Keratinocyte (primary cell): ENCODE measurements at regions not wholly inside any gene's neighbourhood (a gene's known extent, or its start where the extent isn't known, plus 50 kb on each side); places are given as distances from the start of the nearest gene placed in this dataset.
"Not testable (repeated sequence)": the region's sequence is repeated elsewhere in the genome, so short reads cannot be mapped to it uniquely, and the experiment has no call there.

Source experiments
- DNase-seq: peaks from one replicate; pipeline ENCODE4 v3.0.0-alpha.2; 2011; ENCODE audit warnings: low read depth, missing footprints, low spot score
- FAIRE-seq: peaks from 2 replicates; lab custom pipeline; 2011; peaks lifted over from hg19 to GRCh38; lab: Jason Lieb, UNC
- H2AFZ ChIP-seq: 2 replicates; pipeline ENCODE4 v1.6.0; 2012; ENCODE audit warnings: low read length, control low read depth, inconsistent platforms; ENCODE audit not compliant: control insufficient read depth
- H3K27ac ChIP-seq: 2 replicates; pipeline ENCODE4 v1.5.1; 2011; ENCODE audit warnings: low read length; ENCODE audit not compliant: control insufficient read depth, insufficient read depth
- H3K27me3 ChIP-seq: 3 replicates; pipeline ENCODE4 v1.6.0; 2011; ENCODE audit warnings: low read length; ENCODE audit not compliant: control insufficient read depth, insufficient read depth; ENCODE audit errors: extremely low read depth
- H3K36me3 ChIP-seq, 2 experiments: 2 replicates in 1 of 2; 3 replicates in 1 of 2; pipeline ENCODE4 v1.5.1; 2011; ENCODE audit warnings: low read length in 2 of 2, mild to moderate bottlenecking in 1 of 2; ENCODE audit not compliant: control insufficient read depth in 2 of 2, insufficient read depth in 2 of 2; ENCODE audit errors: extremely low read depth in 1 of 2
- H3K4me1 ChIP-seq: 3 replicates; pipeline ENCODE4 v1.5.1; 2011; ENCODE audit warnings: low read length; ENCODE audit not compliant: control insufficient read depth, insufficient read depth; ENCODE audit errors: extremely low read depth
- H3K4me2 ChIP-seq: 3 replicates; pipeline ENCODE4 v1.6.0; 2011; ENCODE audit warnings: low read depth, low read length; ENCODE audit not compliant: control insufficient read depth, insufficient read depth; ENCODE audit errors: extremely low read depth
- H3K4me3 ChIP-seq, 3 experiments: fragments of 200-600 bp in 1 of 3; sonication (generic) in 1 of 3; 2 replicates in 2 of 3; 3 replicates in 1 of 3; pipeline ENCODE4 v1.5.1; 2011 to 2016; ENCODE audit warnings: low read length in 3 of 3, mild to moderate bottlenecking in 3 of 3, control low read depth in 2 of 3, inconsistent platforms in 1 of 3, low read depth in 1 of 3, mixed read lengths in 1 of 3, mixed run types in 1 of 3, moderate library complexity in 1 of 3; ENCODE audit not compliant: control insufficient read depth in 2 of 3, insufficient read depth in 2 of 3; ENCODE audit errors: extremely low read depth in 1 of 3
- H3K79me2 ChIP-seq: 2 replicates; pipeline ENCODE4 v1.6.0; 2012; ENCODE audit warnings: low read length; ENCODE audit not compliant: control insufficient read depth, insufficient read depth
- H3K9ac ChIP-seq: 3 replicates; pipeline ENCODE4 v1.6.0; 2011; ENCODE audit warnings: low read length; ENCODE audit not compliant: control insufficient read depth, insufficient read depth; ENCODE audit errors: extremely low read depth
- H3K9me1 ChIP-seq: 3 replicates; pipeline ENCODE4 v1.6.0; 2011; ENCODE audit warnings: low read length; ENCODE audit not compliant: control insufficient read depth, insufficient read depth; ENCODE audit errors: extremely low read depth
- H3K9me3 ChIP-seq: 2 replicates; pipeline ENCODE4 v1.5.1; 2012; ENCODE audit warnings: low read depth, low read length; ENCODE audit not compliant: control insufficient read depth
- H4K20me1 ChIP-seq: 3 replicates; pipeline ENCODE4 v1.6.0; 2011; ENCODE audit warnings: low read length; ENCODE audit not compliant: control insufficient read depth, insufficient read depth; ENCODE audit errors: extremely low read depth
- EZH2 ChIP-seq: IDR thresholded peaks from one replicate; pipeline ENCODE4 v1.6.1; 2012; ENCODE audit warnings: inconsistent platforms, mild to moderate bottlenecking, low read length, moderate library complexity
- dilution Hi-C: fragments of 300-500 bp; cut with MboI; formaldehyde crosslinking; loops from one replicate; pipeline ENCODE4 v1.7.0; 2020; ENCODE audit warnings: low sequenced_read_pairs; ENCODE audit not compliant: extremely low pct_ligation_motif_present
- TF ChIP-seq, protein P1 (sequence below), 3 experiments: IDR thresholded peaks in 1 of 3; conservative IDR thresholded peaks in 1 of 3; optimal IDR thresholded peaks in 1 of 3; 2 replicates in 2 of 3; 3 replicates in 1 of 3; pipeline versions ENCODE3 to v1.5.1; 2011; ENCODE audit warnings: low read length in 3 of 3, mild to moderate bottlenecking in 3 of 3, moderate library complexity in 2 of 3, control low read depth in 1 of 3, inconsistent platforms in 1 of 3; ENCODE audit not compliant: insufficient read depth in 2 of 3; ENCODE audit errors: extremely low read depth in 1 of 3

DNA sequence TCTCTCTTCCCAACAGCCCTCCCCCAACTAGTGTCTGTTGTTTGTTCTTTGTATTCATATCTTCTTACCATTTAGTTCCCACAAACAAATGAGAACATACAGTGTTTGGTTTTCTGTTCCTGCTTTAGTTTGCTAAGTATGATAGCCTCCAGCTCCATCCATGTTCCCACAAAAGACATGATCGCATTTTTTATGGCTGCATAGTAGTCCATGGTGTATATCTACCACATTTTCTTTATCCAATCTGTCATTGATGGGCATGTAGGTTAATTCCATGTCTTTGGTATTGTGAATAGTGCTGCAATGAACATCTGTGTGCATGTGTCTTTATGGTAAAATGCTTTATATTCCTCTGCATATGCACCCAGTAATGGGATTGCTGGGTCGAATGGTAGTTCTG lies 283.9 kb upstream of the FGF13 start:
- H3K9me3 ChIP-seq = peaks cover 3% of the 10 kb centered on the region
- H4K20me1 ChIP-seq = no peaks in the 10 kb centered on the region
- no peak overlapping the region for H3K9ac ChIP-seq
- DNase-seq = no peak
- no peaks in the 10 kb centered on the region for H3K79me2 ChIP-seq
- no peak overlapping the region for H3K27ac ChIP-seq
- H3K4me1 ChIP-seq = no peaks in the 10 kb centered on the region
- no peak for FAIRE-seq
- dilution Hi-C loops = no loop called here
- no peak overlapping the region for H3K4me2 ChIP-seq
- H3K36me3 ChIP-seq = no peaks in the 10 kb centered on the region
- no peak overlapping the region for H2AFZ ChIP-seq
- H3K27me3 ChIP-seq = no peaks in the 10 kb centered on the region
- TF ChIP-seq, protein P1, sequence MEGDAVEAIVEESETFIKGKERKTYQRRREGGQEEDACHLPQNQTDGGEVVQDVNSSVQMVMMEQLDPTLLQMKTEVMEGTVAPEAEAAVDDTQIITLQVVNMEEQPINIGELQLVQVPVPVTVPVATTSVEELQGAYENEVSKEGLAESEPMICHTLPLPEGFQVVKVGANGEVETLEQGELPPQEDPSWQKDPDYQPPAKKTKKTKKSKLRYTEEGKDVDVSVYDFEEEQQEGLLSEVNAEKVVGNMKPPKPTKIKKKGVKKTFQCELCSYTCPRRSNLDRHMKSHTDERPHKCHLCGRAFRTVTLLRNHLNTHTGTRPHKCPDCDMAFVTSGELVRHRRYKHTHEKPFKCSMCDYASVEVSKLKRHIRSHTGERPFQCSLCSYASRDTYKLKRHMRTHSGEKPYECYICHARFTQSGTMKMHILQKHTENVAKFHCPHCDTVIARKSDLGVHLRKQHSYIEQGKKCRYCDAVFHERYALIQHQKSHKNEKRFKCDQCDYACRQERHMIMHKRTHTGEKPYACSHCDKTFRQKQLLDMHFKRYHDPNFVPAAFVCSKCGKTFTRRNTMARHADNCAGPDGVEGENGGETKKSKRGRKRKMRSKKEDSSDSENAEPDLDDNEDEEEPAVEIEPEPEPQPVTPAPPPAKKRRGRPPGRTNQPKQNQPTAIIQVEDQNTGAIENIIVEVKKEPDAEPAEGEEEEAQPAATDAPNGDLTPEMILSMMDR (optimal IDR thresholded peaks at IDR 0.05 in 1 of 3, IDR thresholded peaks at IDR 0.05 in 1 of 3, conservative IDR thresholded peaks at IDR 0.05 in 1 of 3; ENCODE audit: extremely low read depth in 1 of 3, insufficient read depth in 2 of 3, low read length in 3 of 3) = no peak
- TF ChIP-seq EZH2 = no peak
- H3K9me1 ChIP-seq = no peaks in the 10 kb centered on the region
- H3K4me3 ChIP-seq = no peak overlapping the region

DNA sequence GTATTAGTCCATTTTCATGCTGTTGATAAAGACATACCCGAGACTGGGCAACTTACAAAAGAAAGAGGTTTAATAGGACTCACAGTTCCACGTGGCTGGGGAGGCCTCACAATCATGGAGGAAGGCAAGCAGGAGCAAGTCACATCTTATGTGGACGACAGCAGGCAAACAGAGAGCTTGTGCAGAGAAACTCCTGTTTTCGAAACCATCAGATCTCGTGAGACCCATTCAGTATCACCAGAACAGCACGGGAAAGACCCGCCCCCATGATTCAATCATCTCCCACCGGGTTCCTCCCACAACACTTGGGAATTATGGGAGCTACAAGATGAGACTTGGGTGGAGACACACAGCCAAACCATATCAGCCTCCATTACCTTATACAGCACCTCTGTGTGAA lies 278.9 kb upstream of the FGF13 start:
- H3K36me3 ChIP-seq, H2AFZ ChIP-seq, H3K79me2 ChIP-seq, H3K9ac ChIP-seq, H3K27ac ChIP-seq, H3K9me3 ChIP-seq, H3K4me3 ChIP-seq, dilution Hi-C loops, FAIRE-seq, DNase-seq, H3K4me2 ChIP-seq, H3K4me1 ChIP-seq, H3K27me3 ChIP-seq, H4K20me1 ChIP-seq, H3K9me1 ChIP-seq: not testable (repeated sequence)

DNA sequence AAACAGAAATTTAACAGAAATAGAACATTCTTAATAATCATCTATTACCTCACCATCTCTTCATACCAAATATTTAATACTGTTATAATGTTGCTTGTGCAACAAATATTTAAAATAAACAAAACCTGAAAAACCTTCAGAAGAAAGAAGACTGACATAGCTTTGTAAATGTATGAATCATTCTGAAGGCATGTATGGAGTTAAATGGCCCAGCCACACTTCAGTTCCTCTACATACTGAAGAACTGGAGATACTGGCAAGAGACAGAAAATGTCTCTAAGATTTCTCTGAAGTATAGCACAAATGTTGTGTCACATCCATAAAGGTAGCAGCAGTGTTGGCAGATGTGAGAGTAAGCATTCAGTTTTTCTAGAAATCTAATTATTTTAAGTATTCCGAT lies 275.3 kb upstream of the FGF13 start:
- FAIRE-seq = no peak
- no peak for DNase-seq

More for the DNA sequence above, 275.3 kb upstream of the FGF13 start:
- H3K9me3 ChIP-seq = no peaks in the 10 kb centered on the region
- TF ChIP-seq, protein P1 (optimal IDR thresholded peaks at IDR 0.05 in 1 of 3, IDR thresholded peaks at IDR 0.05 in 1 of 3, conservative IDR thresholded peaks at IDR 0.05 in 1 of 3; ENCODE audit: extremely low read depth in 1 of 3, insufficient read depth in 2 of 3, low read length in 3 of 3) = no peak
- no peak for TF ChIP-seq EZH2
- dilution Hi-C loops = no loop called here
- H3K36me3 ChIP-seq = no peaks in the 10 kb centered on the region
- no peaks in the 10 kb centered on the region for H4K20me1 ChIP-seq
- H3K9me1 ChIP-seq = no peaks in the 10 kb centered on the region
- H3K27me3 ChIP-seq = no peaks in the 10 kb centered on the region
- no peaks in the 10 kb centered on the region for H3K79me2 ChIP-seq
- H3K27ac ChIP-seq = no peak overlapping the region
- H3K4me3 ChIP-seq = no peak overlapping the region
- no peak overlapping the region for H3K9ac ChIP-seq
- no peak overlapping the region for H3K4me2 ChIP-seq
- no peak overlapping the region for H2AFZ ChIP-seq
- no peaks in the 10 kb centered on the region for H3K4me1 ChIP-seq
